HCT116 (cell line): ENCODE measurements at regions not wholly inside any gene's neighbourhood (a gene's known extent, or its start where the extent isn't known, plus 50 kb on each side); places are given as distances from the start of the nearest gene placed in this dataset.
"Not testable (repeated sequence)": the region's sequence is repeated elsewhere in the genome, so short reads cannot be mapped to it uniquely, and the experiment has no call there.

ENCODE experiments used
- CTCF ChIP-seq, 3 experiments: fragments of 200-600 bp in 1 of 3; sonication (generic) in 1 of 3; IDR thresholded peaks in 2 of 3; conservative IDR thresholded peaks in 1 of 3; 2 replicates each; pipeline ENCODE4 v1.5.1; 2012 to 2017; ENCODE audit warnings: low read depth in 2 of 3, low read length in 2 of 3, antibody characterized with exemption in 1 of 3, borderline replicate concordance in 1 of 3, control low read depth in 1 of 3, mild to moderate bottlenecking in 1 of 3, mixed read lengths in 1 of 3, mixed run types in 1 of 3, moderate library complexity in 1 of 3; ENCODE audit not compliant: insufficient read depth in 1 of 3
- FOSL1 ChIP-seq: IDR thresholded peaks from 2 replicates; pipeline ENCODE4 v1.6.1; 2012; ENCODE audit warnings: low read depth
- MAX ChIP-seq: IDR thresholded peaks from 2 replicates; pipeline ENCODE4 v1.6.1; 2012

DNA sequence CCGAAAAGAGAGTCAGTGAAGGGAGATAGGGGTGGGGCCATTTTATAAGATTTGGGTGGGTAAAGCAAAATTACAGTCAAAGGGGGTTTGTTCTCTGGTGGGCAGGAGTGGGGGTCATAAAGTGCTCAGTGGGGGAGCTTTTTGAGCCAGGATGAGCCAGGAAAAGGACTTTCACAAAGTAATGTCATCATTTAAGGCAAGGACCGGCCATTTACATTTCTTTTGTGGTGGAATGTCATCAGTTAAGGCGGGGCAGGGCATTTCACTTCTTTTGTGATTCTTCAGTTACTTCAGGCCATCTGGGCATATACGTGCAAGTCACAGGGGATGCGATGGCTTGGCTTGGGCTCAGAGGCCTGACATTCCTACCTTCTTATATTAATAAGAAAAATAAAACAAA lies 511.6 kb downstream of the GRIN2A start:
- TF ChIP-seq CTCF (IDR thresholded peaks at IDR 0.05 in 2 of 3, conservative IDR thresholded peaks at IDR 0.05 in 1 of 3; ENCODE audit: borderline replicate concordance in 1 of 3, insufficient read depth in 1 of 3, low read depth in 2 of 3, low read length in 2 of 3); FOSL1; MAX: not testable (repeated sequence)
